ENCODE measurements at regions not wholly inside any gene's neighbourhood (a gene's known extent, or its start where the extent isn't known, plus 50 kb on each side); places are given as distances from the start of the nearest gene placed in this dataset.
A peak's percentile ranks its signal among the peaks of the same experiment; 100 is the strongest.

DNA sequence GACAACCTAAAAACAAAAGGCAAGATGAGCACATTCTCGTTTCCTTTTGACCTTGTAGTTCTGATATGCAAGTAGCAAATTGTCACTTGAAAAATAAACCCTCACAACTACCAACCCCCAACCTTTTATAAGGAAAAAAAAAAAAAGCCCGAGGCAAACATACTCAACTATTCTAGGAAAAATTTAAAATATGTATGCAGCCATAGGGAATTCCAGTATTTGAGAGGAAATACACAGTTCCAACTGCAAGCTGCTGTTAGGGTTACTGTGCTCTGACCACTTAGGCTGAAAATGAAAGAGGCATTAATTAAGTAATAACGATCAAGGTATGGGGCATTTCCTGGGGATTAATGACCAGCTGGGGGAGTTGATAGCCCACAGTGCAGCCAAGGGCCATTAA lies 281.9 kb upstream of the DPH6 start:
- Histone ChIP-seq H2AFZ (ENCODE audit: low read length) (no peak overlapping the region), H3K36me3 (ENCODE audit: control insufficient read depth, insufficient read depth, low read length) (no peaks in the 10 kb centered on the region), H4K20me1 (ENCODE audit: control insufficient read depth, extremely low read depth, insufficient read depth, low read length) (no peaks in the 10 kb centered on the region), H3K9me3 (ENCODE audit: control insufficient read depth, insufficient read depth, low read depth, low read length) (no peaks in the 10 kb centered on the region), H3K79me2 (ENCODE audit: control insufficient read depth, insufficient read depth, low read length) (no peaks in the 10 kb centered on the region), H3K4me3 (replicated peaks in 1 of 4; ENCODE audit: control extremely low read depth in 1 of 4, insufficient read depth in 1 of 4, low read depth in 3 of 4, low read length in 4 of 4) (no peak overlapping the region), H3K9ac (ENCODE audit: insufficient read depth, low read length) (no peak overlapping the region), H3K27me3 (ENCODE audit: control insufficient read depth, insufficient read depth, low read length) (no peaks in the 10 kb centered on the region), H3K4me2 (ENCODE audit: extremely low read depth, insufficient read depth, low read length) (no peak overlapping the region), H3K4me1 (ENCODE audit: control insufficient read depth, extremely low read depth, insufficient read depth, low read length) (no peaks in the 10 kb centered on the region), H3K27ac (ENCODE audit: insufficient read depth, low read length) (no peak overlapping the region)
- TF ChIP-seq EZH2 (IDR thresholded peaks at IDR 0.05; ENCODE audit: low read length, missing control alignments): no peak
- TF ChIP-seq, protein P1, sequence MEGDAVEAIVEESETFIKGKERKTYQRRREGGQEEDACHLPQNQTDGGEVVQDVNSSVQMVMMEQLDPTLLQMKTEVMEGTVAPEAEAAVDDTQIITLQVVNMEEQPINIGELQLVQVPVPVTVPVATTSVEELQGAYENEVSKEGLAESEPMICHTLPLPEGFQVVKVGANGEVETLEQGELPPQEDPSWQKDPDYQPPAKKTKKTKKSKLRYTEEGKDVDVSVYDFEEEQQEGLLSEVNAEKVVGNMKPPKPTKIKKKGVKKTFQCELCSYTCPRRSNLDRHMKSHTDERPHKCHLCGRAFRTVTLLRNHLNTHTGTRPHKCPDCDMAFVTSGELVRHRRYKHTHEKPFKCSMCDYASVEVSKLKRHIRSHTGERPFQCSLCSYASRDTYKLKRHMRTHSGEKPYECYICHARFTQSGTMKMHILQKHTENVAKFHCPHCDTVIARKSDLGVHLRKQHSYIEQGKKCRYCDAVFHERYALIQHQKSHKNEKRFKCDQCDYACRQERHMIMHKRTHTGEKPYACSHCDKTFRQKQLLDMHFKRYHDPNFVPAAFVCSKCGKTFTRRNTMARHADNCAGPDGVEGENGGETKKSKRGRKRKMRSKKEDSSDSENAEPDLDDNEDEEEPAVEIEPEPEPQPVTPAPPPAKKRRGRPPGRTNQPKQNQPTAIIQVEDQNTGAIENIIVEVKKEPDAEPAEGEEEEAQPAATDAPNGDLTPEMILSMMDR (conservative IDR thresholded peaks at IDR 0.05 in 1 of 2, IDR thresholded peaks at IDR 0.05 in 1 of 2; ENCODE audit: low read depth in 1 of 2, low read length in 2 of 2): no peak
- DNase-seq (ENCODE audit: low read depth in 2 of 2): no peak

DNA sequence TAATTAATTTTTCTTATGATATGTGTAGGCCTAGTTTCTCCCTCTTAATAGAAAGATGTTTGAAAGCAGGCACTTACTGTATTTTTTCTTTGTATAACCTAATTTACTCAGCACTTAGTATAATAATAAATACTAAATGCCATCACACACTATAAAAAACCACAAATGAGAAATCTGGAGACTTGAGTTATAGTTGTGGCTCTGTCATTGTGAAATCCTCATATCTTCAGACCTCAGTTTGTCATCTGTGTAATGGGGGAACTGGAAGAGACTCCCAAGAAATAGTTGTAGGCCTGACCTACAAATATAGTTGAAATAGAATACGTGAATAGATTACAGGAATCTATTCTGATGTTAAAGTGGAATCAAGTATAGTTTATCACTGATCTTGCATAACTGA lies 287.6 kb upstream of the DPH6 start:
- Histone ChIP-seq H3K9ac (ENCODE audit: insufficient read depth, low read length) (no peak overlapping the region), H3K4me2 (ENCODE audit: extremely low read depth, insufficient read depth, low read length) (no peak overlapping the region), H3K79me2 (ENCODE audit: control insufficient read depth, insufficient read depth, low read length) (no peaks in the 10 kb centered on the region), H4K20me1 (ENCODE audit: control insufficient read depth, extremely low read depth, insufficient read depth, low read length) (no peaks in the 10 kb centered on the region), H3K4me1 (ENCODE audit: control insufficient read depth, extremely low read depth, insufficient read depth, low read length) (no peaks in the 10 kb centered on the region), H3K36me3 (ENCODE audit: control insufficient read depth, insufficient read depth, low read length) (no peaks in the 10 kb centered on the region), H3K9me3 (ENCODE audit: control insufficient read depth, insufficient read depth, low read depth, low read length) (no peaks in the 10 kb centered on the region), H2AFZ (ENCODE audit: low read length) (no peak overlapping the region), H3K27me3 (ENCODE audit: control insufficient read depth, insufficient read depth, low read length) (no peaks in the 10 kb centered on the region), H3K27ac (ENCODE audit: insufficient read depth, low read length) (no peak overlapping the region), H3K4me3 (replicated peaks in 1 of 4; ENCODE audit: control extremely low read depth in 1 of 4, insufficient read depth in 1 of 4, low read depth in 3 of 4, low read length in 4 of 4) (no peak overlapping the region)
- DNase-seq (ENCODE audit: low read depth in 2 of 2): peak; percentile 5 to 28
- no peak for TF ChIP-seq EZH2 (IDR thresholded peaks at IDR 0.05; ENCODE audit: low read length, missing control alignments)
- TF ChIP-seq, protein P1 (conservative IDR thresholded peaks at IDR 0.05 in 1 of 2, IDR thresholded peaks at IDR 0.05 in 1 of 2; ENCODE audit: low read depth in 1 of 2, low read length in 2 of 2): no peak

- TF ChIP-seq, protein P1 (conservative IDR thresholded peaks at IDR 0.05 in 1 of 2, IDR thresholded peaks at IDR 0.05 in 1 of 2; ENCODE audit: low read depth in 1 of 2, low read length in 2 of 2): no peak
- DNase-seq (ENCODE audit: low read depth in 2 of 2): no peak
- Histone ChIP-seq H3K9ac (ENCODE audit: insufficient read depth, low read length) (no peak overlapping the region), H3K4me1 (ENCODE audit: control insufficient read depth, extremely low read depth, insufficient read depth, low read length) (no peaks in the 10 kb centered on the region), H4K20me1 (ENCODE audit: control insufficient read depth, extremely low read depth, insufficient read depth, low read length) (no peaks in the 10 kb centered on the region), H3K27me3 (ENCODE audit: control insufficient read depth, insufficient read depth, low read length) (no peaks in the 10 kb centered on the region), H3K4me2 (ENCODE audit: extremely low read depth, insufficient read depth, low read length) (no peak overlapping the region), H3K36me3 (ENCODE audit: control insufficient read depth, insufficient read depth, low read length) (no peaks in the 10 kb centered on the region), H3K79me2 (ENCODE audit: control insufficient read depth, insufficient read depth, low read length) (no peaks in the 10 kb centered on the region), H3K27ac (ENCODE audit: insufficient read depth, low read length) (no peak overlapping the region), H3K4me3 (replicated peaks in 1 of 4; ENCODE audit: control extremely low read depth in 1 of 4, insufficient read depth in 1 of 4, low read depth in 3 of 4, low read length in 4 of 4) (no peak overlapping the region), H2AFZ (ENCODE audit: low read length) (no peak overlapping the region), H3K9me3 (ENCODE audit: control insufficient read depth, insufficient read depth, low read depth, low read length) (no peaks in the 10 kb centered on the region)
These were observed 288.4 kb upstream of the DPH6 start for GRCh38 chr15:35834216-35834830.
